GM10266 (cell line): ENCODE measurements at regions not wholly inside any gene's neighbourhood (a gene's known extent, or its start where the extent isn't known, plus 50 kb on each side); places are given as distances from the start of the nearest gene placed in this dataset.

Experiments
- DNase-seq: peaks from one replicate; pipeline ENCODE4 v3.0.0; 2012; ENCODE audit errors: extremely low spot score
- CTCF ChIP-seq: IDR thresholded peaks from 2 replicates; pipeline ENCODE4 v1.5.1; 2012; ENCODE audit warnings: mild to moderate bottlenecking, low read depth; ENCODE audit not compliant: control insufficient read depth, insufficient read depth; ENCODE audit errors: missing control alignments

GRCh38 chr14:89575386-89576061 lies 158.5 kb upstream of the FOXN3 start:
- no peak for TF ChIP-seq CTCF
- DNase-seq: no peak

GRCh38 chr14:89574420-89574819 lies 157.4 kb upstream of the FOXN3 start:
- TF ChIP-seq CTCF: no peak
- DNase-seq: no peak

- DNase-seq: no peak
- TF ChIP-seq CTCF: no peak
Observed at GRCh38 chr14:89573399-89573657, 156.3 kb upstream of the FOXN3 start.

GRCh38 chr14:89572596-89573398 lies 155.8 kb upstream of the FOXN3 start:
- no peak for TF ChIP-seq CTCF
- no peak for DNase-seq

- no peak for TF ChIP-seq CTCF
- DNase-seq: no peak
Observed at GRCh38 chr14:89571491-89571890, 154.5 kb upstream of the FOXN3 start.

- DNase-seq: no peak
- no peak for TF ChIP-seq CTCF
Observed at GRCh38 chr14:89566644-89567415, 149.8 kb upstream of the FOXN3 start.
